SU-DHL-6 (cell line): ENCODE measurements at regions not wholly inside any gene's neighbourhood (a gene's known extent, or its start where the extent isn't known, plus 50 kb on each side); places are given as distances from the start of the nearest gene placed in this dataset.

Experiments
- CTCF ChIP-seq: fragments of 200-600 bp; sonication (generic); IDR thresholded peaks from one replicate; pipeline ENCODE4 v1.5.1; 2017; ENCODE audit warnings: antibody characterized with exemption, mild to moderate bottlenecking, low read length, moderate library complexity; ENCODE audit not compliant: insufficient read depth, poor library complexity, severe bottlenecking
- EZH2phosphoT487 ChIP-seq: fragments of 200-600 bp; sonication (generic), shearing (Covaris generic); conservative IDR thresholded peaks from 2 replicates; pipeline ENCODE4 v1.6.1; 2018; ENCODE audit warnings: mild to moderate bottlenecking, antibody characterized with exemption, low read length, moderate library complexity, mixed read lengths

- peak; percentile 11 for TF ChIP-seq CTCF
- TF ChIP-seq EZH2phosphoT487: no peak
These were observed 117.7 kb downstream of the CTH start for GRCh38 chr1:70528590-70529333.
